WTC11 (cell line): ENCODE measurements at regions not wholly inside any gene's neighbourhood (a gene's known extent, or its start where the extent isn't known, plus 50 kb on each side); places are given as distances from the start of the nearest gene placed in this dataset.

Experiments used
- ATAC-seq: fragments of 200-7000 bp; cut with Tn5 transposase; 2 replicates; pipeline ENCODE4 v1.10.0; 2021; ENCODE audit warnings: mild to moderate bottlenecking, moderate library complexity
- CTCF ChIA-PET: fragments of 300-600 bp; sonication (Branson Sonifier 250); formaldehyde crosslinking; loops from one replicate; lab custom pipeline; 2021; ENCODE audit warnings: antibody characterized with exemption; lab: Charles Lee
- POLR2A ChIA-PET: fragments of 350-600 bp; sonication (Branson Sonifier 250); formaldehyde crosslinking; loops from one replicate; lab custom pipeline; 2021; ENCODE audit warnings: antibody characterized with exemption; lab: Charles Lee
- DNase-seq: peaks from one replicate; pipeline ENCODE4 v3.0.0; 2021; ENCODE audit warnings: low spot score
- H3K27ac Mint-ChIP-seq: 2 replicates; pipeline ENCODE4 v1.8.0; 2021; ENCODE audit warnings: mixed read lengths
- H3K27me3 Mint-ChIP-seq: 2 replicates; pipeline ENCODE4 v1.8.0; 2021; ENCODE audit warnings: low read depth, mild to moderate bottlenecking, moderate library complexity, mixed read lengths
- H3K36me3 Mint-ChIP-seq: 2 replicates; pipeline ENCODE4 v1.8.0; 2021; ENCODE audit warnings: mixed read lengths
- H3K4me1 Mint-ChIP-seq: 2 replicates; pipeline ENCODE4 v1.8.0; 2022; ENCODE audit warnings: mixed read lengths
- H3K4me3 Mint-ChIP-seq: 2 replicates; pipeline ENCODE4 v1.8.0; 2021; ENCODE audit warnings: mild to moderate bottlenecking, moderate library complexity, mixed read lengths
- H3K9me3 Mint-ChIP-seq: 2 replicates; pipeline ENCODE4 v1.8.0; 2021; ENCODE audit warnings: mixed read lengths
- ATF3 ChIP-seq: sonication (generic); formaldehyde crosslinking; conservative IDR thresholded peaks from 2 replicates; pipeline ENCODE4 v1.8.1; 2022; ENCODE audit warnings: mild to moderate bottlenecking, missing genetic modification reagents
- CDX4 ChIP-seq: fragments of 250-450 bp; sonication (Bioruptor Pico); IDR thresholded peaks from 2 replicates; pipeline ENCODE4 v1.9.0; 2021; ENCODE audit warnings: moderate library complexity, mild to moderate bottlenecking, inconsistent platforms, borderline replicate concordance
- FOXJ3 ChIP-seq: sonication (generic); formaldehyde crosslinking; IDR thresholded peaks from 2 replicates; pipeline ENCODE4 v1.9.0; 2021; ENCODE audit warnings: missing genetic modification reagents, mild to moderate bottlenecking, borderline replicate concordance
- GABPB1 ChIP-seq: sonication (generic); formaldehyde crosslinking; IDR thresholded peaks from 2 replicates; pipeline ENCODE4 v1.8.1; 2023; ENCODE audit warnings: mild to moderate bottlenecking, missing genetic modification reagents
- HMGXB4 ChIP-seq: sonication (generic); formaldehyde crosslinking; IDR thresholded peaks from 2 replicates; pipeline ENCODE4 v1.8.1; 2023; ENCODE audit warnings: mild to moderate bottlenecking, moderate library complexity, missing genetic modification reagents
- KAT7 ChIP-seq: sonication (generic); formaldehyde crosslinking; IDR thresholded peaks from 2 replicates; pipeline ENCODE4 v1.8.1; 2023; ENCODE audit warnings: missing genetic modification reagents, mild to moderate bottlenecking, borderline replicate concordance
- MLX ChIP-seq: sonication (generic); formaldehyde crosslinking; IDR thresholded peaks from 2 replicates; pipeline ENCODE4 v1.8.1; 2023; ENCODE audit warnings: mild to moderate bottlenecking, missing genetic modification reagents, moderate library complexity
- MYBL2 ChIP-seq: sonication (generic); formaldehyde crosslinking; IDR thresholded peaks from 2 replicates; pipeline ENCODE4 v1.8.1; 2023; ENCODE audit warnings: mild to moderate bottlenecking, moderate library complexity, missing genetic modification reagents
- NFYB ChIP-seq: sonication (generic); formaldehyde crosslinking; conservative IDR thresholded peaks from 2 replicates; pipeline ENCODE4 v1.8.0; 2022; ENCODE audit warnings: low read depth, missing genetic modification reagents
- PRDM15 ChIP-seq: sonication (generic); formaldehyde crosslinking; IDR thresholded peaks from 2 replicates; pipeline ENCODE4 v1.8.0; 2022; ENCODE audit warnings: missing genetic modification reagents
- SMAD4 ChIP-seq: sonication (generic); formaldehyde crosslinking; IDR thresholded peaks from 2 replicates; pipeline ENCODE4 v1.8.0; 2022; ENCODE audit warnings: mild to moderate bottlenecking, missing genetic modification reagents
- USF2 ChIP-seq: sonication (generic); formaldehyde crosslinking; IDR thresholded peaks from 2 replicates; pipeline ENCODE4 v1.8.1; 2023; ENCODE audit warnings: mild to moderate bottlenecking, missing genetic modification reagents, moderate library complexity
- ZMAT4 ChIP-seq: fragments of 250-450 bp; sonication (Bioruptor Pico); IDR thresholded peaks from 2 replicates; pipeline ENCODE4 v1.9.0; 2021; ENCODE audit warnings: mild to moderate bottlenecking
- ZNF219 ChIP-seq: sonication (generic); formaldehyde crosslinking; IDR thresholded peaks from 2 replicates; pipeline ENCODE4 v1.8.0; 2023; ENCODE audit warnings: missing genetic modification reagents, mild to moderate bottlenecking, borderline replicate concordance
- ZNF317 ChIP-seq: sonication (generic); formaldehyde crosslinking; IDR thresholded peaks from 2 replicates; pipeline ENCODE4 v1.8.1; 2023; ENCODE audit warnings: low read depth, mild to moderate bottlenecking, moderate library complexity, missing genetic modification reagents, borderline replicate concordance
- ZNF396 ChIP-seq: fragments of 250-450 bp; sonication (Bioruptor Pico); IDR thresholded peaks from 2 replicates; pipeline ENCODE4 v1.8.0; 2021; ENCODE audit warnings: mild to moderate bottlenecking, moderate library complexity, borderline replicate concordance
- ZNF512 ChIP-seq: sonication (generic); formaldehyde crosslinking; IDR thresholded peaks from 2 replicates; pipeline ENCODE4 v1.8.1; 2022; ENCODE audit warnings: missing genetic modification reagents, borderline replicate concordance

GRCh38 chr13:70502944-70503343 is 394.7 kb upstream of the KLHL1 start (continued):
- no peak for TF ChIP-seq FOXJ3 (CRISPR knock-in tag)

GRCh38 chr13:70490320-70490935 is 382.2 kb upstream of the KLHL1 start:
- TF ChIP-seq ATF3 (CRISPR knock-in tag), result no peak
- no peak for TF ChIP-seq SMAD4 (CRISPR knock-in tag)
- Mint-ChIP-seq H3K4me3 (no peak overlapping the region), H3K27ac (no peak overlapping the region), H3K4me1 (no peaks in the 10 kb centered on the region), H3K9me3 (peaks cover 37% of the 10 kb centered on the region), H3K27me3 (no peaks in the 10 kb centered on the region), H3K36me3 (peaks cover 23% of the 10 kb centered on the region)
- POLR2A ChIA-PET, result no interaction called here
- CTCF ChIA-PET, result no interaction called here
- ATAC-seq (no peak), DNase-seq (no peak)

- H3K4me1 Mint-ChIP-seq, result no peaks in the 10 kb centered on the region
- H3K9me3 Mint-ChIP-seq, result peaks cover 12% of the 10 kb centered on the region
- DNase-seq, result no peak
- CTCF ChIA-PET, result no interaction called here
- POLR2A ChIA-PET, result no interaction called here
- peaks cover 7% of the 10 kb centered on the region for H3K36me3 Mint-ChIP-seq
- ATAC-seq, result no peak
- no peak overlapping the region for H3K4me3 Mint-ChIP-seq
- TF ChIP-seq GABPB1, result no peak
- no peak for TF ChIP-seq HMGXB4
- no peak for TF ChIP-seq KAT7 (CRISPR knock-in tag)
- no peak for TF ChIP-seq MYBL2 (CRISPR knock-in tag)
- no peak for TF ChIP-seq ZNF317
- no peak for TF ChIP-seq ZNF396 (CRISPR knock-in tag)
- TF ChIP-seq ZNF219, result no peak
- no peak for TF ChIP-seq CDX4 (CRISPR knock-in tag)
- no peak for TF ChIP-seq PRDM15 (CRISPR knock-in tag)
- TF ChIP-seq MLX (CRISPR knock-in tag), result no peak
- TF ChIP-seq ATF3 (CRISPR knock-in tag), result no peak
- no peak for TF ChIP-seq USF2
- no peak for TF ChIP-seq ZMAT4 (CRISPR knock-in tag)
- TF ChIP-seq ZNF512 (CRISPR knock-in tag), result no peak
- TF ChIP-seq NFYB (CRISPR knock-in tag), result no peak
- no peaks in the 10 kb centered on the region for H3K27me3 Mint-ChIP-seq
- H3K27ac Mint-ChIP-seq, result no peak overlapping the region
Observed at GRCh38 chr13:70484931-70485330, 376.7 kb upstream of the KLHL1 start.
